ENCODE measurements at regions not wholly inside any gene's neighbourhood (a gene's known extent, or its start where the extent isn't known, plus 50 kb on each side); places are given as distances from the start of the nearest gene placed in this dataset.

DNA sequence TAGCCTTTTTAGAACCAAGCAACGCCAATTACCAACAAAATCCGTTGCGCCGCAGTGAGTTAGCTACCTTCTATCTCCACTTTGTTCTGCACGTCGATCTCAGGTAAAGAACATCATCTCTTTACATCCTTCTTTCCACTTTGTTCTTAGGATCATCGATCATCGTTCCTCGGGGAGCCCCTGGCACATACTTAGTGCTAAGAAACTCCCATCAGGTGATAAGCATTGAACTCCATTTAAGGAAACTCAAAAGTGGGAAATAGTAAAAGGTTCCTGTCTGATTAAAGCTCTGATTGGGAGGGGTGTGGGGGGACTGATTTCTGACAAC, 227.0 kb upstream of the PRSS16 start:
- TF ChIP-seq POLR2A (IDR thresholded peaks at IDR 0.05; ENCODE audit: low read depth) (no peak), POLR2AphosphoS5 (IDR thresholded peaks at IDR 0.05) (no peak)
- TF ChIP-seq, protein P1, sequence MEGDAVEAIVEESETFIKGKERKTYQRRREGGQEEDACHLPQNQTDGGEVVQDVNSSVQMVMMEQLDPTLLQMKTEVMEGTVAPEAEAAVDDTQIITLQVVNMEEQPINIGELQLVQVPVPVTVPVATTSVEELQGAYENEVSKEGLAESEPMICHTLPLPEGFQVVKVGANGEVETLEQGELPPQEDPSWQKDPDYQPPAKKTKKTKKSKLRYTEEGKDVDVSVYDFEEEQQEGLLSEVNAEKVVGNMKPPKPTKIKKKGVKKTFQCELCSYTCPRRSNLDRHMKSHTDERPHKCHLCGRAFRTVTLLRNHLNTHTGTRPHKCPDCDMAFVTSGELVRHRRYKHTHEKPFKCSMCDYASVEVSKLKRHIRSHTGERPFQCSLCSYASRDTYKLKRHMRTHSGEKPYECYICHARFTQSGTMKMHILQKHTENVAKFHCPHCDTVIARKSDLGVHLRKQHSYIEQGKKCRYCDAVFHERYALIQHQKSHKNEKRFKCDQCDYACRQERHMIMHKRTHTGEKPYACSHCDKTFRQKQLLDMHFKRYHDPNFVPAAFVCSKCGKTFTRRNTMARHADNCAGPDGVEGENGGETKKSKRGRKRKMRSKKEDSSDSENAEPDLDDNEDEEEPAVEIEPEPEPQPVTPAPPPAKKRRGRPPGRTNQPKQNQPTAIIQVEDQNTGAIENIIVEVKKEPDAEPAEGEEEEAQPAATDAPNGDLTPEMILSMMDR (IDR thresholded peaks at IDR 0.05), result no peak
